Progenitor cell of endocrine pancreas (in vitro differentiated cells): ENCODE measurements at regions not wholly inside any gene's neighbourhood (a gene's known extent, or its start where the extent isn't known, plus 50 kb on each side); places are given as distances from the start of the nearest gene placed in this dataset.

Experiments
- DNase-seq: peaks from one replicate; pipeline ENCODE4 v3.0.0; 2021; ENCODE audit warnings: low spot score; ENCODE audit not compliant: unreplicated experiment
- H3K27ac Mint-ChIP-seq: 2 replicates; pipeline ENCODE4 v1.8.0; 2021; ENCODE audit warnings: mild to moderate bottlenecking, moderate library complexity, mixed read lengths
- H3K27me3 Mint-ChIP-seq: 2 replicates; pipeline ENCODE4 v1.8.0; 2021; ENCODE audit warnings: mixed read lengths
- H3K36me3 Mint-ChIP-seq: 2 replicates; pipeline ENCODE4 v1.8.0; 2022; ENCODE audit warnings: mixed read lengths; ENCODE audit not compliant: insufficient read depth
- H3K4me1 Mint-ChIP-seq: 2 replicates; pipeline ENCODE4 v1.8.0; 2021; ENCODE audit warnings: low read depth, mixed read lengths
- H3K4me3 Mint-ChIP-seq: 2 replicates; pipeline ENCODE4 v1.8.0; 2021; ENCODE audit warnings: low read depth, mild to moderate bottlenecking, moderate library complexity, mixed read lengths
- H3K9me3 Mint-ChIP-seq: 2 replicates; pipeline ENCODE4 v1.8.0; 2021; ENCODE audit warnings: low read depth, mixed read lengths
- CTCF ChIP-seq: fragments of 200-600 bp; sonication (generic); IDR thresholded peaks from one replicate; pipeline ENCODE4 v1.5.0; 2021; ENCODE audit warnings: antibody characterized with exemption, mild to moderate bottlenecking; ENCODE audit not compliant: unreplicated experiment

- Mint-ChIP-seq H3K9me3 (peaks cover 3% of the 10 kb centered on the region), H3K4me1 (peaks cover 4% of the 10 kb centered on the region), H3K27me3 (no peaks in the 10 kb centered on the region), H3K36me3 (no peaks in the 10 kb centered on the region), H3K27ac (no peak overlapping the region), H3K4me3 (no peak overlapping the region)
- no peak for TF ChIP-seq CTCF
- no peak for DNase-seq
These were observed 181.6 kb downstream of the ZNF326 start for GRCh38 chr1:90176530-90176929.

GRCh38 chr1:90175490-90176167 is 180.7 kb downstream of the ZNF326 start:
- Mint-ChIP-seq H3K4me3 (no peak overlapping the region), H3K27me3 (no peaks in the 10 kb centered on the region), H3K9me3 (peaks cover 3% of the 10 kb centered on the region), H3K36me3 (no peaks in the 10 kb centered on the region), H3K4me1 (peaks cover 1% of the 10 kb centered on the region), H3K27ac (no peak overlapping the region)
- DNase-seq = no peak
- no peak for TF ChIP-seq CTCF

- H3K36me3 Mint-ChIP-seq = peaks cover 1% of the 10 kb centered on the region
- no peak for DNase-seq
- no peak for TF ChIP-seq CTCF
- H3K9me3 Mint-ChIP-seq = peaks cover 7% of the 10 kb centered on the region
- H3K27me3 Mint-ChIP-seq = no peaks in the 10 kb centered on the region
- H3K4me1 Mint-ChIP-seq = peaks cover 1% of the 10 kb centered on the region
- no peak overlapping the region for H3K27ac Mint-ChIP-seq
- H3K4me3 Mint-ChIP-seq = no peak overlapping the region
These were observed 179.3 kb downstream of the ZNF326 start for GRCh38 chr1:90174246-90174645.

GRCh38 chr1:90162216-90162615 is 167.3 kb downstream of the ZNF326 start:
- Mint-ChIP-seq H3K36me3 (peaks cover 2% of the 10 kb centered on the region), H3K4me3 (no peak overlapping the region), H3K9me3 (peaks cover 5% of the 10 kb centered on the region), H3K4me1 (peaks cover 8% of the 10 kb centered on the region), H3K27ac (no peak overlapping the region), H3K27me3 (peaks cover 7% of the 10 kb centered on the region)
- no peak for DNase-seq
- no peak for TF ChIP-seq CTCF

- Mint-ChIP-seq H3K4me3 (no peak overlapping the region), H3K36me3 (peaks cover 2% of the 10 kb centered on the region), H3K9me3 (peaks cover 2% of the 10 kb centered on the region), H3K27me3 (peaks cover 7% of the 10 kb centered on the region), H3K4me1 (peaks cover 8% of the 10 kb centered on the region), H3K27ac (no peak overlapping the region)
- no peak for DNase-seq
- no peak for TF ChIP-seq CTCF
These were observed 166.7 kb downstream of the ZNF326 start for GRCh38 chr1:90161625-90162024.
